Dedifferentiated amniotic fluid mesenchymal stem cell (primary cell): ENCODE measurements at regions not wholly inside any gene's neighbourhood (a gene's known extent, or its start where the extent isn't known, plus 50 kb on each side); places are given as distances from the start of the nearest gene placed in this dataset.

Experiments
- DNase-seq: peaks from one replicate; pipeline ENCODE4 v3.0.0-alpha.2; 2016; ENCODE audit errors: extremely low spot score

GRCh38 chr11:111095327-111095726 is 150.2 kb upstream of the POU2AF2 start:
- DNase-seq: no peak

GRCh38 chr11:111093061-111093460 is 152.5 kb upstream of the POU2AF2 start:
- no peak for DNase-seq

DNA sequence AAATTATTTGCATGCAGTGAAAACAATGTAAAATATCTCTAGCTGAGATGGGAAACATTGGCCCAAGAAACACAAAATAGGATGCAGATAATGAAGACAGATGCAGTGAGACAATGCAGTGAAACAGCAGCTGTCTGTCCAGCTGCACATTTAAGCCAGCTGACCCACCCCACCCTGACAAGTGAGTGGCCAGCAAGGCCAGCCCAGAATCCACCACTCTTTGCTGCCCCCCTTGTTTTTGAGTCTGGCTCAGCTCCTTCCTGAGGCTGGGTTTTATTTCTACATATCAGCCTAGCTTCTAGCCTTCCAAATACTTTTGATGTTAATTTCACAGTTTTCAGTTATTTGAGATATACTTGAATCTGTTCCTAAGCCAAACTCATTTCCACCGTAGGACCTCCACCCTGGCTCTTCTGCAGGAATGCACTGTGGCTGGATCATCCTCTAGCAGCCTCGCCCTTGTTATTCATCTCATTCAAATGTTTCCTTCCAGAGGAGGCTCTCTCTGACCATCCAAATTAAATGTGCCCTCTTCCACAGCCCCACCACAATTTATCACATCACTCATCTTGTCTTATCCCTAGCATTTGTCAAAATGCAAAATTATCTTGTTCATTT is 154.1 kb upstream of the POU2AF2 start:
- no peak for DNase-seq

DNA sequence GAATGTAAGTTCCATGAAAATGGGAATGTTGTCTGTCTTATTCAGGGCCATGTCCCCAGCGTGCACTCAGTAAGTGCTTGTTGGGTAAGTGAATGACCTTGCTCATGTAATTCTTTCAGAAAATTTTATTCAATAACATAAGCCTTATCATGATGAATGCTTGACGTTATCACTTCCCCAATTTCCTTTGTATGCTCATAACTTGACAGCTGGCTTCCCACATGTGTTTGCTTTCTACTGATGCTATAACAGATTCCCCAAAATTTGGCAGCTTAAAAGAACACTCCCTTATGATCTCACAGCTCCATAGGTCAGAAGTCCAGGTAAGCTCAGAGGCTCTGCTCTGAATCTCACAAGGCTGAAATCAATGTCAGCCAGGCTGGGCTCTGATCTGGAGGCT is 155.8 kb upstream of the POU2AF2 start:
- DNase-seq: no peak

- DNase-seq: no peak
Measured at GRCh38 chr11:111088847-111089355, 156.6 kb upstream of the POU2AF2 start.

- DNase-seq: no peak
Measured at GRCh38 chr11:111086058-111086457, 159.5 kb upstream of the POU2AF2 start.

DNA sequence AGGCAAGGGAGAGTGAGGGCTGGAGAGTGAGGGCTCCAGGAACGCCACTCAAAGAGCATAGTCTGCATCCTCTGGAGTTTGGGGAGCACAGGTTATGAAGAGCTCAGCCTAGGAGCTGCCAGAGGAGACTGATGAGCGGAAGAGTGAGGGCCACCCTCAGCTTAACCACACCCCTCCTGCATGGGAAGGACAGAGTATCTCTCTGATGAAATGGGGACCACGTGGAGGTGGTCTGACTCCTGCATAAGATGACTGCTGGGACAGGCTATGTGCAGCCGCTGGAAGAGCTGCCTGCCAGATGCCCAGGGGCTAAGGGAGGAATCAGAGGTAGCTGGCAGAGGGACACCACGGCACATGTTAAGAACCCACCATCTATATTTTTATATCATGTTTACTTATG is 162.9 kb upstream of the POU2AF2 start:
- no peak for DNase-seq

- peak; percentile 70 for DNase-seq
Measured at GRCh38 chr11:111081021-111081511, 164.5 kb upstream of the POU2AF2 start.

DNA sequence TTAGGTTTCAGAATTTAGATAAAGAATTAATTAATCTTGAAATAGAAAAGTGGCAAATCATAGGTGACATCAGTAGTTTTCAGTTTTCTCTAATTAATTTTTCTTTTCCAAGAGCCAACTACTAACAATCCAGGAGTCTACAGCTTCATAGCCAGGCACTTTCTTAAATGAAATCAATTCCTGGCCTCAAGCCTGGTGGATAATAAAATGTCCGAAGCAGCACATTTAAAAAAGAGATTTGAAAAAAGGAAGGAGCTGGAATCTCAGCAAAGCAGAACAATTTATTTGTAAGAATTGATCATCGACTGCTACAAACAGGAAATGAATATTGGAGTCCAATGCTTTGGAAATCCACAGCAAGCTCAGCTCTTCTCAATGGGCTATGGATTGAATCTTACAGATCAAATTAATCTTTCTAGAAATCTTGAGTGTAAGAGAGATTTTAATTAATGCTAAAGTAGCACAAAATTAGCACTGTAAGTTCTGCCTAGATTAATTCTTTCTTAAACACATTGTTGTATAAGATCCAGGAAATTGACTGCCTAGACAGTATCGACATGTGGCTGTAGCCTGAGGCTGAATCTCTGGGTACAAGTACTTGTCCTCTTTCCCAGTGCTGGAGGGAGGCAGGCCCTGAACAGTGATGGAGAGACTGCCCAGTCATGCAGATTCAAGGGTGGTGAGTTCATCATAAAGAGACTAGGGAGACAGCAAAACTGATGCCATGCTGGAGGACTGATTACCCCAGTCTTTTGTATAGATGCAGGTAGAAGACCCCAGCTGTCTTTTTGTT is 167.8 kb upstream of the POU2AF2 start:
- DNase-seq: no peak

GRCh38 chr11:111069066-111069465 is 176.5 kb upstream of the POU2AF2 start:
- no peak for DNase-seq

- DNase-seq: no peak
Measured at GRCh38 chr11:111067994-111068393, 177.5 kb upstream of the POU2AF2 start.

- DNase-seq: no peak
Measured at GRCh38 chr11:111066846-111067245, 178.7 kb upstream of the POU2AF2 start.

DNA sequence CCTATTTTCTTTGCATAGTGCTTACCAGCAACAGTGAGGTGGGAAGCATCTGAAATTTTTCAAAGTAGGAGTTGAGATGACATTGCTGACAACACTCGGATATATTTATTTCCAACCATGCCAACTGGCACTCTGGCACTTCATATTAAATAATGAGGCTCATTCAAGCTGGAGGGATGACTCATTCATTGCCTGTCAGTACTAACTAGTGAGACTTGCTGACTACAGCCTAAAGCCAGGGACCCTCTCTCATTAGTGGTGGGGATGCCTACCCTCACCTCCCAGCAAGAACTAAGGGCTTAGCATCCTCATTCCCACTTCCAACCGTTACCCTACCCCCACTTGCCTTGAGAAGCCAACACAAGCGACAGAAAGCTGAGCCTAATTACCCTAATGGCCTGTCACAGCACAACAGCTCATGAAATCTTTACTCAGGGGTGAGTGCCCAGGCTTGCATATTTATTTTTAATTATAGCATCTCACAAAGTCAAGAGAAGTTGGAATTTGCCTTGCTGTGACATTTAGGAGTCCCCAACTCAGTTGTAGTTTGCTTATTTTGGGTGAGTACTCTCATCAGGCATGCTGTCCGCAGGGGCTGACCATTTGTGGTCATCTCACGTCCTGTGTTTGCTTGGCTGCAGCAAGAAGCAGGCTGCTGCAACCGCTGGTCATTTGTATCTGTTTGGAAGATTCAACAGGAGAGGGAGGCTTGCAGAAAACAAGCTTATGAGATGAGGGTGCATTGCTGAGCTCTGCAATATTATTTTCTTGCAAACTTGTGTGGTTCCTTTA is 181.6 kb upstream of the POU2AF2 start:
- DNase-seq: peak; percentile 34

GRCh38 chr11:111062420-111062819 is 183.1 kb upstream of the POU2AF2 start:
- DNase-seq: no peak

DNA sequence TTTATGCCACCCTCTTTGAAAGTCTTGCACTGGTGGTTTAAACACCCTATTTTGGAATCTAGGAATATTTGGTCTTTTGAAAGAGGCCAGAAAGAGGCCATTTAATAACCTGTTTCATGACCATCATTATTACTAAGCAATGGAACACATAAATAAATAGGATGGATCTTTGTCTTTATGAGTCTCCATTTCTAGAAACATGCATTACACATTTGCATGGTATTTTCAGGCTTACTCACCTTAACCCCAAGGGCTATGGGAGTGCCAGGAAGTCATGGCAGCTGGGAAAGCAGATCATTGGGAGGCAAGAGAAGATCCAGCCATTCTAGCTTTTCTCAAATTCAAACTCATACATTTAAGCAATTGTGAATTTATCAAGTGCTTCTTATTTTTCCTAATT is 185.8 kb upstream of the POU2AF2 start:
- DNase-seq: no peak

DNA sequence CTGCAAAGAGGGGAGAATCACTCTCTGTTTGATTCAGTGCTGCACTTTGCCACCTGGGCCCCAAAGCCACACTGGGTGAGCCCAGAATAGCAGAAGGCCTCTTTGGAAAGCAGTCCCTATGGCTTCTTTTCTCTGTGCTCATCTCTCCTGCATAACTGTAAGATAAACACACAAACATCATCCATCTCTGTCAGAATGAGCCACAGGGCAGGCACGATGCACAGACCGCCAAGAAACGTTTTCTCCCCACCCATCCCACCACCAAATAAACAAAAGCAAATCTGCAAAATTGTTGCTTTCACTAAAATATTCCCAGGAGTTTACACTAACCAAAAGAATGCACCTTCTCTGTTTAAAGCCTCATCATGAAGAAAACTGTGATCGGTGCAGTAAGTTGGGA is 196.4 kb upstream of the POU2AF2 start:
- DNase-seq: no peak

DNA sequence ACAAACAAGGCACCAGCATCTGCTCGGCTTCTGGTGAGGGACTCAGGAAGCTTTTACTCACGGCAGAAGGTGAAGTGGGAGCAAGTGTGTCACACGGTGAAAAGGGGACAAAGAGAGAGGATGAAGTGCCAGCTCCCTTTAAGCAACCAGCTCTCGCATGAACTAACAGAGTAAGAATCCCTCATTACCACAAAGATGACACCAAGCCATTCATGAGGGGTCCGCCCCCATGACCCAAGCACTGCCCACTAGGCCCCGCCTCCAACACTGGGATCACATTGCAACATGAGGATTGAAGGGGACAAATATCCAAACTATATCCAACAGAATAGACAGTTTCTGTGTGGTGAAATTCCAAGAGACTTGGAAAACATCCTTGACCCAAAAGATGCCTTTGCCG is 198.2 kb upstream of the POU2AF2 start:
- no peak for DNase-seq

DNA sequence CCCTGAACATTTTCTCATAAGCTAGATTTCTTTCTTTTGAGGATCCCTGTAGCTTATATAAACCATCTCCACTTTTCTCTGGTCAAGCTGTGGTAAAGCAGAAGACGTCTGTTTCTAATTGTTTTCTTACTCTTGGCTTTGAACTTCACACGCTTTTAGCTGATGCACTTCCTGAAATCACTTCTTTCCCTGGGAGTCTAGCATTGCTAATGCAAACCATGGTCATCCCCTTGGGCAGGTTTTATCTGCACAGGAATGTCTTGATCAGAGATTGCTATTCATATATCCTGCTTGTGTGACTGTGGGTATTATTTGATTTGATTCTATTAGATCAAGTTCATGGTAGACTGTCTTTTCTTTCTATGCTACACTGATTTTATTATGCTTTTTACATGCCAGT is 199.2 kb upstream of the POU2AF2 start:
- DNase-seq: no peak

DNA sequence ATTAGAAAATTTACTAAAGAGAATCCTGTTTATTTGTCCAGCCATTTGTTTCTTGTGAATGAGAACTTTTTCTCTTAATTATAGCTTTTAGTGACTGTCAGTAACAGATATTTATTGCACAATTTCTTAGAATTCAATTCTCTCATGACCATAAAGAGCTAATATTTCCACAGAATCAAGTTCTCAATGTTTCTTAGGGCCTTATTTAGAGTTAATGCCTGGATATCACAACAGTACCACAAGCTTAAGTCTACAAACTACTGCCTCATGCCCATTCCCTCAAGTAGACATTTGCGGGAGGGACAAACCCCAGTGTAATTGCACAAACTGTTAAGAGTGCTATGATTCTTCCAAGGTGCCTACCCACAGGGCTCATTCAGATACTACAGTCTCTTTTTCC is 199.7 kb upstream of the POU2AF2 start:
- no peak for DNase-seq

- no peak for DNase-seq
Measured at GRCh38 chr11:111045407-111045803, 200.1 kb upstream of the POU2AF2 start.

DNA sequence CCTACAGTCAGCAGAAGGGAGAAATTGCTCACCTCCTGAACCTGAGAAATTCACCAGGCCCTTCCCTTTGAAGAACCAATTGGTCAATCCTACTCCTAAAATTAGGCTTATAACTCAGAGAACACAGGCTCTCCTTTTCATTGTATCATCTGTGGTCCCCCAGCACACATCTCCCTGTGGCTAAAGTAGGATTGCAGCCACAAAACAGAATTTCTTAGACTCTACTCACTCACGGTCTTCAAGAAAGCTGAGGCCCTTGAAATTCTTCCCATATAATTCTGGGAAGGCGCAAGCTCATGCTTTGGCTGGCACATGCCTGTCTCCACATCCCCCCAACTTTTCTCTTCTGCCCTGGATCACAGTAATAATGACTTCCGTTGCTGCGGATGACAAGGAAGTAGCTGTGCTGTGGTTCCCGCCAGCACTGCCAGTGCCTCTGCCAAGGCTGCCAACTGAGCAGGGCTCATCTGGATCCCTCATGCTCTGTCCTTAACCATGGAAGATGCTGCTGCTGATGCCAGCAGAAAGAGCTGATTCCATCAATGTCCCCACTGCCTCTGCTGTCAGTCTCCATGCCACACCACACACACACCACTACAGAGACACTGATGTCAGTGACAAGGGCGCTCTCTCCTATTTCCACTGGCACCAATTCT is 200.6 kb upstream of the POU2AF2 start:
- DNase-seq: no peak

DNA sequence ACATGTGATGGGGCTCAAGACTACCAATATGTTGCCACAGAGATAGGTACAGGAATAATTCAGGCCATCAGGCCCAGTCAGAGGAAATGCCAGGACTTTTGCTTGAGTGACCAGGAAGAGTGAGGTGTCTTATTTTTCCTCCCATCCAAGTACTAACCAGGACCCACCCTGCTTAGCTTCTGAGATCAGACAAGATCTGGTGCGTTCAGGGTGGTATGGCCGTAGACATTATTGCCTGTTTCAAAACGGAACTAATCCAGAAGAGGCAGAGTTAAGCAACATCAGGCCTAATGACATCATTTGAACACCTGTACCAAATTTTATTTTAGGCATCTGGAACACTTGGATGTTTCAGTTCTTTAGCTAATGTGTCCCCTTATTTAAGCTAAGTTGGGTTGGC is 205.5 kb upstream of the POU2AF2 start:
- no peak for DNase-seq
